MCF 10A (cell line): ENCODE measurements at regions not wholly inside any gene's neighbourhood (a gene's known extent, or its start where the extent isn't known, plus 50 kb on each side); places are given as distances from the start of the nearest gene placed in this dataset.

Source experiments
- BruUV-seq: library from RNA; stranded (reverse); fragments of 400-500 nt; replicated peaks from 2 replicates; lab custom pipeline; 2021; lab: Mats Ljungman, UMichigan
- CTCF ChIA-PET: fragments of 300-600 bp; sonication (Branson Sonifier 250); formaldehyde crosslinking; extraction: SDS; loops from one replicate; lab custom pipeline; 2021; ENCODE audit warnings: antibody characterized with exemption, inconsistent platforms; lab: Yijun Ruan, JAX
- POLR2A ChIA-PET: fragments of 300-600, 350-650 bp; sonication (Branson Sonifier 250); formaldehyde crosslinking; extraction: SDS; loops from one replicate; lab custom pipeline; 2020; ENCODE audit warnings: antibody characterized with exemption, inconsistent platforms; lab: Yijun Ruan, JAX
- DNase-seq: peaks from one replicate; pipeline ENCODE4 v3.0.0-alpha.2; 2018; ENCODE audit not compliant: unreplicated experiment
- H3K27ac Mint-ChIP-seq: one replicate; pipeline ENCODE4 v1.8.0; 2022; ENCODE audit warnings: mild to moderate bottlenecking, low read depth, mixed read lengths; ENCODE audit not compliant: unreplicated experiment
- H3K27me3 Mint-ChIP-seq: one replicate; pipeline ENCODE4 v1.8.0; 2022; ENCODE audit warnings: mixed read lengths; ENCODE audit not compliant: insufficient read depth, unreplicated experiment
- H3K36me3 Mint-ChIP-seq: one replicate; pipeline ENCODE4 v1.8.0; 2022; ENCODE audit warnings: mild to moderate bottlenecking, moderate library complexity, mixed read lengths; ENCODE audit not compliant: insufficient read depth, unreplicated experiment
- H3K4me1 Mint-ChIP-seq: one replicate; pipeline ENCODE4 v1.8.0; 2022; ENCODE audit warnings: mixed read lengths; ENCODE audit not compliant: insufficient read depth, unreplicated experiment
- H3K4me3 Mint-ChIP-seq: one replicate; pipeline ENCODE4 v1.8.0; 2022; ENCODE audit warnings: mild to moderate bottlenecking, moderate library complexity, mixed read lengths; ENCODE audit not compliant: unreplicated experiment
- H3K9me3 Mint-ChIP-seq: one replicate; pipeline ENCODE4 v1.8.0; 2022; ENCODE audit warnings: mixed read lengths; ENCODE audit not compliant: unreplicated experiment
- intact Hi-C: fragments of 100-400 bp; cut with micrococcal nuclease; formaldehyde crosslinking; loops from 2 replicates; pipeline ENCODE4 v1.14.1; 2022
- TF ChIP-seq, protein P1 (sequence below): fragments of 200-600 bp; IDR thresholded peaks from one replicate; pipeline ENCODE4 v1.8.0; 2022; ENCODE audit warnings: antibody characterized with exemption, mild to moderate bottlenecking; ENCODE audit not compliant: unreplicated experiment

DNA sequence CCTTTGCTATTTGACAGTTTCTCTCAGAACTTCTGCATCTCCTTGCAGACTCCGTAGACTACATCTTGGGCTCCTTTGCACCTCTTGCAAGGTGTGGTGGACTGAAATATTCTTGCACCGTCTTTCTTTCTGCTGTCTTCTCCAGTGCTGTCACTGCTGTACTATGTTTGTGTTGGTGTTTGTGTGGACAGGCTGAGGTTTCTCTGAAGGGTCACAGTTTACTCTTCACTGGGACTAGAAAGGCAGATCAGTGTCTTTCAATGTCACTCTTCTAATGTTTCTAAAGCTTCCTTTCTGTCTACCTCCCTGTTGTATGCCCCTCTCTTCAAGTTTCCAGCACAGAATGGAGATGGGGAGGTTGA lies 410.0 kb upstream of the CD180 start:
- no peak overlapping the region for H3K27ac Mint-ChIP-seq
- H3K9me3 Mint-ChIP-seq, result peaks cover 16% of the 10 kb centered on the region
- H3K4me3 Mint-ChIP-seq, result no peak overlapping the region
- no peaks in the 10 kb centered on the region for H3K27me3 Mint-ChIP-seq
- TF ChIP-seq, protein P1, sequence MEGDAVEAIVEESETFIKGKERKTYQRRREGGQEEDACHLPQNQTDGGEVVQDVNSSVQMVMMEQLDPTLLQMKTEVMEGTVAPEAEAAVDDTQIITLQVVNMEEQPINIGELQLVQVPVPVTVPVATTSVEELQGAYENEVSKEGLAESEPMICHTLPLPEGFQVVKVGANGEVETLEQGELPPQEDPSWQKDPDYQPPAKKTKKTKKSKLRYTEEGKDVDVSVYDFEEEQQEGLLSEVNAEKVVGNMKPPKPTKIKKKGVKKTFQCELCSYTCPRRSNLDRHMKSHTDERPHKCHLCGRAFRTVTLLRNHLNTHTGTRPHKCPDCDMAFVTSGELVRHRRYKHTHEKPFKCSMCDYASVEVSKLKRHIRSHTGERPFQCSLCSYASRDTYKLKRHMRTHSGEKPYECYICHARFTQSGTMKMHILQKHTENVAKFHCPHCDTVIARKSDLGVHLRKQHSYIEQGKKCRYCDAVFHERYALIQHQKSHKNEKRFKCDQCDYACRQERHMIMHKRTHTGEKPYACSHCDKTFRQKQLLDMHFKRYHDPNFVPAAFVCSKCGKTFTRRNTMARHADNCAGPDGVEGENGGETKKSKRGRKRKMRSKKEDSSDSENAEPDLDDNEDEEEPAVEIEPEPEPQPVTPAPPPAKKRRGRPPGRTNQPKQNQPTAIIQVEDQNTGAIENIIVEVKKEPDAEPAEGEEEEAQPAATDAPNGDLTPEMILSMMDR, result no peak
- intact Hi-C loops, result no loop called here
- ChIA-PET CTCF (interaction anchor here (0.9 kb wide), 1 partner anchor 1357 kb away, joined by 3 read pairs; no protein-coding TSS in a partner anchor), POLR2A (no interaction called here)
- BruUV-seq, result no TSS peak
- no peaks in the 10 kb centered on the region for H3K4me1 Mint-ChIP-seq
- no peak for DNase-seq
- no peaks in the 10 kb centered on the region for H3K36me3 Mint-ChIP-seq

DNA sequence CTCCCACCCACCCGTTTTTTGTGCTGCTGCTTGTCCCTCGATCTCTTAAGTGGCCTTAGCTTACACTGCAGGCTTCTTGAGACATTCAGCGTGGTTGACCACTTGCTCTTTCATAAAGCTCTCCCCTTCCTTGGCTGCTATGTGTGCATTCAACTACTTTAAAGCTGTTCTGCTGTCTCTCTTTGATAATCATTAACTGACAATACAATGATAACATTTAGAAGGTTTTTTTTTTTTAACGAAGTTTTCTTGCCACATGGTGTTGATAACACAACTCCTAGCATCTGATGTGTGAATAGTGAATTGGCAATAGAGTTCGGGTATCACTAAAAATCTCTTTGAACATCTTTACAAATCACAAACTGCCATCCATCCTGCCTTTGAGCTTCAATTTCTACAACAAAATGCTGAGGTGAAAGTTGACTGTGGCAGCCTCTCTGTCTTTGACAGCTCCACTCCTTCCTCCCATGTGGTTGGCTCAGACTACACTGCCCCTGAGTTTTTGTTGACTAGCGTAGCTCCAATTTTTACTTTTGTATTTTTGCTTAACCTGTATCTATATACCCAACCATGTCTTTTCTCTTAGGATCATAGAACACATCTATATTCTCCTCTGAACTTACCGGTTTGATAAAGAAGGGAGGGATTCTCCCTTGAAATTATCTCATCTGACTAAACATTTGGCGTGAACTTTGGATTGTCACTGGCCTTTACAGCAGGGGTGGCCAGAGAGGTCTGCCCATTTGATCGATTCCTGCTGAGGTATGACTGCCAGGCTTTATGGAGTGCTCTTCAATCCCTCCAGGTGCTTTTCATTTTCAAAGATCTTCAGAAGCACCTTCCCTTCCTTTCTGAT lies 409.4 kb upstream of the CD180 start:
- Mint-ChIP-seq H3K36me3 (no peaks in the 10 kb centered on the region), H3K4me3 (no peak overlapping the region), H3K27ac (no peak overlapping the region), H3K9me3 (peaks cover 22% of the 10 kb centered on the region), H3K4me1 (no peaks in the 10 kb centered on the region), H3K27me3 (no peaks in the 10 kb centered on the region)
- no peak for DNase-seq
- intact Hi-C loops, result no loop called here
- TF ChIP-seq, protein P1, result no peak
- CTCF ChIA-PET, result interaction anchor here (0.6 to 1.5 kb wide), 2 partner anchors 11 to 19 kb away, joined by 4 to 5 read pairs; no protein-coding TSS in a partner anchor
- POLR2A ChIA-PET, result no interaction called here
- no TSS peak for BruUV-seq

DNA sequence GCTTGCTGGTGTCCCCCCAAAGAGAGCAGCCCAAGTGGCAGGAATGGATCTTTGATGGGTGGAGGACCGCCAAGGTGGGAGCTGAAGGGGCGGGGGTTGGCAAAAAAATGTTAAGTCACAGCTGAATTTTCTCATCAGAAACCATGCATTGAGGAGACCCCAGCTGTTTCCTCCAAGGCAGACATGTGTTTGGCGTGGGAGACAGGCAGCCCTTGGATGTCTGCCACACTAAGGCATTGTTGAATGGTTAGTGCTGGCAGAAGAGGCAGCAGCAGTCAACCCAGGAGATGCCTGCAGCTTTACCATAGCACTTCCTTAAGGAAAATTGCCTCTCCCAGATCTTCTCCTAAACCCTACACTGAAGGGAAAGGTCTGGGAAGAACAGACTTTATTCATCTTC lies 394.9 kb upstream of the CD180 start:
- DNase-seq, result no peak
- Mint-ChIP-seq H3K9me3 (peaks cover 7% of the 10 kb centered on the region), H3K27me3 (no peaks in the 10 kb centered on the region), H3K4me1 (peaks cover 14% of the 10 kb centered on the region), H3K4me3 (no peak overlapping the region), H3K36me3 (no peaks in the 10 kb centered on the region), H3K27ac (no peak overlapping the region)
- ChIA-PET CTCF (interaction anchor here (0.6 to 1.4 kb wide), 9 partner anchors 10 to 666 kb away, joined by 3 to 7 read pairs (median 3); no protein-coding TSS in a partner anchor), POLR2A (interaction anchor here (1.4 kb wide), 1 partner anchor 15 kb away, joined by 4 read pairs; no protein-coding TSS in a partner anchor)
- TF ChIP-seq, protein P1, result no peak
- BruUV-seq, result no TSS peak
- intact Hi-C loops, result no loop called here

DNA sequence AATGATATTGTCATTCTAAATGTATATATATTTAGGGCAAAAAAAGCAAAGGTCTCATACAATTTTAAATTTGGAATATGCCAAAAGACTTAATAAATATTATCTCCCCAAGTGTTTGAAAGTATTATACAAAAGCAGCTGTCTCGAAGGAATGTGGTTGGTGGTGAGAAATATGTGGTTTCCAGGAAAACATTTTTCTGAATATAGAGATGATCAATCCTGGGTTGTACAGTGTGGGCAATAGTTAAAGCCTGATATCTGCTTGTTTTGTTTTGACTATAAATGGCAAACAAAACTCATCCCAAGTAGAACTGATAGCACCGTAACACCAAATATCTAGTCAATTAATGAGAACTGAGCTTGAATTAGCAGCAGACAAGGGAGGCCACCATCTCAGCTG lies 391.8 kb upstream of the CD180 start:
- BruUV-seq, result no TSS peak
- TF ChIP-seq, protein P1, result no peak
- Mint-ChIP-seq H3K4me3 (no peak overlapping the region), H3K36me3 (no peaks in the 10 kb centered on the region), H3K9me3 (peaks cover 3% of the 10 kb centered on the region), H3K4me1 (peaks cover 13% of the 10 kb centered on the region), H3K27me3 (no peaks in the 10 kb centered on the region), H3K27ac (no peak overlapping the region)
- DNase-seq, result no peak
- POLR2A ChIA-PET, result no interaction called here
- CTCF ChIA-PET, result interaction anchor here (1.5 kb wide), 1 partner anchor 33 kb away, joined by 4 read pairs; no protein-coding TSS in a partner anchor
- intact Hi-C loops, result no loop called here
